Transverse colon (tissue), 3 donors: ENCODE measurements at regions not wholly inside any gene's neighbourhood (a gene's known extent, or its start where the extent isn't known, plus 50 kb on each side); places are given as distances from the start of the nearest gene placed in this dataset.

ENCODE experiments used
- POLR2A ChIP-seq: fragments of 450-650 bp; IDR thresholded peaks from one replicate; pipeline ENCODE4 v1.6.1; 2016; ENCODE audit warnings: antibody characterized with exemption, mild to moderate bottlenecking, moderate library complexity
- TF ChIP-seq, protein P1 (sequence below), 5 experiments: fragments of 200-600 bp in 3 of 5; fragments of 450-650 bp in 2 of 5; sonication (generic) in 3 of 5; IDR thresholded peaks; 1 replicate in 2 of 5; 2 replicates in 3 of 5; pipeline ENCODE4 v1.5.1; 2016 to 2017; ENCODE audit warnings: antibody characterized with exemption in 5 of 5, inconsistent platforms in 3 of 5, mild to moderate bottlenecking in 2 of 5, moderate library complexity in 1 of 5

DNA sequence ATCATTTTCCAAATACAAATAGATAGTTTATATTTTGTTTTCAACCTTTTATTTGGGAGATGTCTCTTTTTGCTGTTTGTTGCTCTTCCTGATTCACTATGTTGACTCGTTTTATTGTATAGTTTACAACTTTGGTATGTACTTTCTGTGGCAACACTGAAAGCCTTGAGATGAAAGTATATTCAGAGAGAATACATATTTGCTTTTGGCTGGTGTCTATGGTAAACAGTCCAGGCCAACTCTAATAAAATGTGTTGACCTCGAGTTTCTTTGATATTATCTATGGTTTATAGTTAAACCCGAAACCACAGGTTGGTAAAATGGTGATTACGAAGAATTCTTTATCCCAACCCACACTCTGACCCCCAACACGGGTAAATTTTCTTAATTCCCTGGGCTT, 919.6 kb upstream of the MAP3K7 start:
- TF ChIP-seq, protein P1, sequence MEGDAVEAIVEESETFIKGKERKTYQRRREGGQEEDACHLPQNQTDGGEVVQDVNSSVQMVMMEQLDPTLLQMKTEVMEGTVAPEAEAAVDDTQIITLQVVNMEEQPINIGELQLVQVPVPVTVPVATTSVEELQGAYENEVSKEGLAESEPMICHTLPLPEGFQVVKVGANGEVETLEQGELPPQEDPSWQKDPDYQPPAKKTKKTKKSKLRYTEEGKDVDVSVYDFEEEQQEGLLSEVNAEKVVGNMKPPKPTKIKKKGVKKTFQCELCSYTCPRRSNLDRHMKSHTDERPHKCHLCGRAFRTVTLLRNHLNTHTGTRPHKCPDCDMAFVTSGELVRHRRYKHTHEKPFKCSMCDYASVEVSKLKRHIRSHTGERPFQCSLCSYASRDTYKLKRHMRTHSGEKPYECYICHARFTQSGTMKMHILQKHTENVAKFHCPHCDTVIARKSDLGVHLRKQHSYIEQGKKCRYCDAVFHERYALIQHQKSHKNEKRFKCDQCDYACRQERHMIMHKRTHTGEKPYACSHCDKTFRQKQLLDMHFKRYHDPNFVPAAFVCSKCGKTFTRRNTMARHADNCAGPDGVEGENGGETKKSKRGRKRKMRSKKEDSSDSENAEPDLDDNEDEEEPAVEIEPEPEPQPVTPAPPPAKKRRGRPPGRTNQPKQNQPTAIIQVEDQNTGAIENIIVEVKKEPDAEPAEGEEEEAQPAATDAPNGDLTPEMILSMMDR (IDR thresholded peaks at IDR 0.05): no peak
- TF ChIP-seq POLR2A: no peak
